ENCODE measurements at regions not wholly inside any gene's neighbourhood (a gene's known extent, or its start where the extent isn't known, plus 50 kb on each side); places are given as distances from the start of the nearest gene placed in this dataset.

DNA sequence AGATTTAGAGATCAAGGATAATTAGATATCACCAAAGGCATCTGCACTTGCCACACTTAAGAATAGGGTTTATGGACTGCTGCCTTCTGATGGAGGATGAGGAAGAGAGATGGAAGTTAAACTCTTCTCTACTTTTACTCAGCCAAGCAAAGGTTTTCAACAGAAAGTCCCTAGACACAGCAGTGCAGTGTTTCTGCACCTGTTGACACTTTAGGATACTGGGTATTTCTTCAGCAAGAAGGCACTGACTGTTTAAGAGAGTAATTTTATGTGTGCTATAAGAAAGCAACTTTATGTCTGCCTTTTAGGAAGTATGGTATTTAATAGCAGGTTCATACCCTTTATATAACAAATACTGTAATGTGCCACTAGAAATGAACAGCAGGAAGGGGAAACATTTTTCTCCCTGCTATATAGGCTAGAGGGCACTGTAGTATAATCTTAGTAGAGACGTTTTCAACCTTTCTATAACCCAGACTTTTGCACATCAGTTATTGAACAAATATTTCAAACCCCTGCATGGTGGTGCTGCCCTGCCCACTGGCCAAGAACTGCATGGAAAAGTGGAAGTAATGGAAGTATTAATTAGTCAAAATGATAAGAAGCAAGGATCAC is 225.0 kb upstream of the GRIP1 start:
- H3K27ac Mint-ChIP-seq: no peak overlapping the region
- H3K4me1 Mint-ChIP-seq: peaks cover 3% of the 10 kb centered on the region
- DNase-seq: no peak
- TF ChIP-seq, protein P1, sequence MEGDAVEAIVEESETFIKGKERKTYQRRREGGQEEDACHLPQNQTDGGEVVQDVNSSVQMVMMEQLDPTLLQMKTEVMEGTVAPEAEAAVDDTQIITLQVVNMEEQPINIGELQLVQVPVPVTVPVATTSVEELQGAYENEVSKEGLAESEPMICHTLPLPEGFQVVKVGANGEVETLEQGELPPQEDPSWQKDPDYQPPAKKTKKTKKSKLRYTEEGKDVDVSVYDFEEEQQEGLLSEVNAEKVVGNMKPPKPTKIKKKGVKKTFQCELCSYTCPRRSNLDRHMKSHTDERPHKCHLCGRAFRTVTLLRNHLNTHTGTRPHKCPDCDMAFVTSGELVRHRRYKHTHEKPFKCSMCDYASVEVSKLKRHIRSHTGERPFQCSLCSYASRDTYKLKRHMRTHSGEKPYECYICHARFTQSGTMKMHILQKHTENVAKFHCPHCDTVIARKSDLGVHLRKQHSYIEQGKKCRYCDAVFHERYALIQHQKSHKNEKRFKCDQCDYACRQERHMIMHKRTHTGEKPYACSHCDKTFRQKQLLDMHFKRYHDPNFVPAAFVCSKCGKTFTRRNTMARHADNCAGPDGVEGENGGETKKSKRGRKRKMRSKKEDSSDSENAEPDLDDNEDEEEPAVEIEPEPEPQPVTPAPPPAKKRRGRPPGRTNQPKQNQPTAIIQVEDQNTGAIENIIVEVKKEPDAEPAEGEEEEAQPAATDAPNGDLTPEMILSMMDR (IDR thresholded peaks at IDR 0.05): no peak
- H3K27me3 Mint-ChIP-seq (ENCODE audit: low read depth, poor library complexity): peaks cover 6% of the 10 kb centered on the region
- no peak overlapping the region for H3K4me3 Mint-ChIP-seq
- H3K36me3 Mint-ChIP-seq (ENCODE audit: low read depth): no peaks in the 10 kb centered on the region
- no peaks in the 10 kb centered on the region for H3K9me3 Mint-ChIP-seq

DNA sequence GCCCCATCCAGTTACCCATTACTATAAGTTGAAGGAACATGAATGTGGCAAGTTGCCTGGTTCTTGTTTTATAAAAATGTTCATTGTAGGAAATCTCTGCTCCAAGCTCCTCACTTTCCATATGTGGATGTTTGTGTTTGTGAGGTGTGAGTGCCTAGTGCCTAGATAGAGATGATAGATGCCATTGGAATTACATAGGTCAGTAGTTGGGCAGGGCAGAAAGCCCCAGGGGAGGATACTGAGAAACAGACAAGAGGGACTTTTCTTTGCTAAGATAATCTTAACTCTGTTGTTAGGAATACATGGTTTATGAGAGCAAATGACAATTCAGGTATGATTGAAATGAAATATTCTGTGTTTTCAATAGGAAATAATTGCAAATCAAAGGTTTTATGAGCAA is 226.3 kb upstream of the GRIP1 start:
- Mint-ChIP-seq H3K36me3 (ENCODE audit: low read depth) (no peaks in the 10 kb centered on the region), H3K27me3 (ENCODE audit: low read depth, poor library complexity) (peaks cover 6% of the 10 kb centered on the region), H3K9me3 (no peaks in the 10 kb centered on the region), H3K4me1 (no peaks in the 10 kb centered on the region), H3K27ac (no peak overlapping the region), H3K4me3 (no peak overlapping the region)
- TF ChIP-seq, protein P1 (IDR thresholded peaks at IDR 0.05): no peak
- DNase-seq: no peak

DNA sequence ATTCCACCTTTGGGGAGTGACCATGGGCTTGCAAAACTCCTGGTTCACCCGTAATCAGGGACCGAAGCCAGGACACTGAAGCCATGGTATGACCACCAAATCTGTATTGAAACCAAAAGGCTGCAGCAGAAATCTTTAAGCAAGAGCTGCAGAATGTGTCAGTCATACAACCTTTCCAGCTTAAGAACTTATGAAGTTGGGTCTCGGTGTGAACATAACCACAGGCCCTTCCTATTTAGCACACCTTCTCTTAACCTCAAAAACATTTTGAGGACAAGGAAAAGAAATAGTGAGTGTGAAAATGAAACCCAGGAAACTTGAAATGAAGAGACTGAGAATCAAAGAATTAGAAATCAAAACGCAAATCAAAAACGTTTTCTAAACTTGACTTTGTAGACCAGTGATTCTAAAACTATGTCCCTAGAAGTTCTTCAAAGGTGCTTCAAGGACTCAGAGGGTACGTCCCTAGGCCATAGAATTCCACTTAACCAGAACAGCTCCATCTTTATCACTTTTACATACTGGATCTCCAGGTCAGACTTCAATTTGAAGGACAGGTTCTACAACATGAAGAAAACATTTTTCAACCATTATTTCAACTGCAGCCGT is 231.6 kb upstream of the GRIP1 start:
- peaks cover 5% of the 10 kb centered on the region for H3K4me1 Mint-ChIP-seq
- H3K27me3 Mint-ChIP-seq (ENCODE audit: low read depth, poor library complexity): no peaks in the 10 kb centered on the region
- no peak overlapping the region for H3K4me3 Mint-ChIP-seq
- no peak overlapping the region for H3K27ac Mint-ChIP-seq
- TF ChIP-seq, protein P1 (IDR thresholded peaks at IDR 0.05): no peak
- no peak for DNase-seq
- peaks cover 8% of the 10 kb centered on the region for H3K9me3 Mint-ChIP-seq
- H3K36me3 Mint-ChIP-seq (ENCODE audit: low read depth): no peaks in the 10 kb centered on the region

DNA sequence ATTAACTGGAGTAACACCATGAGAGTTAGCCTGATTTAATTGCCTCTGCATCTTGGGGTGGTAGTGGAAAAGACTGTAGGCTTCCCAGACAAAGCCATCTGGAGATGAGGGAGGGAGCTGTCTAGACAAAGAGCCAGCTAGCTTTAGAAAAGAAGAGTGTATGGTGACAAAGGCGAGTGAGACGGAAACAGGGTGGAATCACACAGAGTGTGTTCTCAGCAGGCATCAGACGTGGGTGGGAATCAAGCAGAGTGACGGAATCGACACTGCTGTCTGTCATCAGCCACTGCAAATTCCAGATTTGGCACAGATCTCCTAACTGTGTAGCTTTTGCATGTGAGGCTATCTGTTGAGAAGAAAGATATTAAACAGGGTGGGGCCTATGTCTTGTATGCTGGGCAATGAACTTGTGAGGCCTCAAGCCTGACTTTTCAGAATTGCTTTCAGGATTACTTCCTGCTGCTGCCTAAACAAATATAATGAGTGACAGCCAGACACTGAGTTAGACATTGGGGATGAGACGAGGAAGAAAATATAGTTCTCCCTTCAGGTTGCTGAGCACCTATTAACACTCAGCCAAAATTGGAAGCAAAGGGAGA is 236.5 kb upstream of the GRIP1 start:
- H3K4me1 Mint-ChIP-seq: peaks cover 14% of the 10 kb centered on the region
- H3K27me3 Mint-ChIP-seq (ENCODE audit: low read depth, poor library complexity): peaks cover 4% of the 10 kb centered on the region
- H3K4me3 Mint-ChIP-seq: no peak overlapping the region
- H3K36me3 Mint-ChIP-seq (ENCODE audit: low read depth): no peaks in the 10 kb centered on the region
- peaks cover 8% of the 10 kb centered on the region for H3K9me3 Mint-ChIP-seq
- TF ChIP-seq, protein P1 (IDR thresholded peaks at IDR 0.05): no peak
- H3K27ac Mint-ChIP-seq: no peak overlapping the region
- DNase-seq: no peak

DNA sequence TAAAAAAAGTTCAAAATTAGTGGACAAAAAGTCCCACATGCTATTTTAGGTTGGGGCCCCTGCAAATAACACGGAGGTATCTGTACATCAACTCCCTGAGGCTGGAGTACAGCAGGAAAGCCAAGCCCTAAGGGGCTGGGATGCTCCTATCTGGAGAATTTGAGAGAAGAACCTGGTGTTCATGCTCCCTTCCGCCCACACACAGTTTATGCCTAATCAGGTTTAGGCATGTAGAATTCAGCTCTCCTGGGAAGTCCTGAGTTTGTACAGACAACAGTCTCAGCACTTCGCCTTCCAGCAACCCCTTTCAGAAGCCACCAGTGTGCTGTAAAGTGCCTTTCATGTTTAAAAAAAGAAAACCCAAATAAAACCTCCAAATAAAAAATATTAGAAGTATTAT is 237.3 kb upstream of the GRIP1 start:
- peaks cover 8% of the 10 kb centered on the region for H3K9me3 Mint-ChIP-seq
- no peak overlapping the region for H3K4me3 Mint-ChIP-seq
- H3K27ac Mint-ChIP-seq: no peak overlapping the region
- H3K4me1 Mint-ChIP-seq: peaks cover 14% of the 10 kb centered on the region
- DNase-seq: no peak
- H3K27me3 Mint-ChIP-seq (ENCODE audit: low read depth, poor library complexity): peaks cover 4% of the 10 kb centered on the region
- H3K36me3 Mint-ChIP-seq (ENCODE audit: low read depth): no peaks in the 10 kb centered on the region
- TF ChIP-seq, protein P1 (IDR thresholded peaks at IDR 0.05): no peak

DNA sequence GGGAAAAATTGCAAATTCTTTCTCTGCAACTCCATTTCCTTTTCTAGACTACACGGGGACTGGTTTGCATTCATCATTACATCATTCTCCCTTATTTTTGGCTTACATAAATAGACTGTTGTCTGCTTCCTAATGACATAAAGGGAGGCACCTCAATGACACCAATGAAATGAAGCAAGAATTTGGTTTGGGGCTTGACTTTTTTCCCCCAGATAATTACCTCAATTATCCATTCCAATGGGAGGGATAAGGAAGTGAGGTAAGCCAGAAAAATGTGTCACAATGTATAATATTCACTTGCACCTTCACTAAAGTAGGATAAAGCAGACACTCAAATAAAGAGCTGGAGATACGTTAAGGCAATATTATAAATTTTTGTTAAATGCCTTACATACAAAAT is 240.6 kb upstream of the GRIP1 start:
- Mint-ChIP-seq H3K4me1 (peaks cover 14% of the 10 kb centered on the region), H3K27ac (no peak overlapping the region), H3K27me3 (ENCODE audit: low read depth, poor library complexity) (peaks cover 4% of the 10 kb centered on the region), H3K4me3 (no peak overlapping the region), H3K9me3 (no peaks in the 10 kb centered on the region), H3K36me3 (ENCODE audit: low read depth) (no peaks in the 10 kb centered on the region)
- TF ChIP-seq, protein P1 (IDR thresholded peaks at IDR 0.05): no peak
- no peak for DNase-seq
